ENCODE measurements at regions not wholly inside any gene's neighbourhood (a gene's known extent, or its start where the extent isn't known, plus 50 kb on each side); places are given as distances from the start of the nearest gene placed in this dataset.

DNA sequence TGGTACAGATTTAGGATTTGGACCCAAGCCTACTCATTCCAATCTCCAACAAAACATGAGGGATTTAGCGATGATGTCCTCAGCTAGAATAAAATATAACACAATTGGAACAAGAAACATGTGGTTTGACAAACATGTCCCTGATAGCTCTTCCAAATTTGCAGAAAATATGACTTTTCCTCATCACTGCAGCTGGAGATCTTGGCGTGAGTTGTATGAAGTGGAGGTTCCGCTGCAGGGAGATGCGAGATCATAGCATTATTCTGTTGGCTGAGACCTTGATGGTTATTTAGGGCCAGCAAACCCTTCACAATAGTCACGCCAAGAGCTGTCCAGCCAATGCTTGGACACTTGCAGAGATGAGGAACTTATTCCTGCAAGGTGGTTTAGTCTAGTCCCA is 413.4 kb upstream of the TBX3 start:
- Histone ChIP-seq H3K27me3 (no peaks in the 10 kb centered on the region), H3K27ac (no peak overlapping the region), H3K4me3 (no peak overlapping the region), H3K9me3 (no peaks in the 10 kb centered on the region), H3K36me3 (no peaks in the 10 kb centered on the region), H3K4me1 (no peaks in the 10 kb centered on the region)
- ATAC-seq (no peak), DNase-seq (no peak)
- in situ Hi-C loops (cut with MboI; ENCODE audit: low sequenced_read_pairs in 4 of 4), result loop anchor here in 1 of 4 donors (25.0 kb wide), 1 partner anchor 110 kb away; no protein-coding TSS in a partner anchor
- intact Hi-C loops (cut with DNase I; ENCODE audit: low total_unique reads), result no loop called here
- TF ChIP-seq, protein P1, sequence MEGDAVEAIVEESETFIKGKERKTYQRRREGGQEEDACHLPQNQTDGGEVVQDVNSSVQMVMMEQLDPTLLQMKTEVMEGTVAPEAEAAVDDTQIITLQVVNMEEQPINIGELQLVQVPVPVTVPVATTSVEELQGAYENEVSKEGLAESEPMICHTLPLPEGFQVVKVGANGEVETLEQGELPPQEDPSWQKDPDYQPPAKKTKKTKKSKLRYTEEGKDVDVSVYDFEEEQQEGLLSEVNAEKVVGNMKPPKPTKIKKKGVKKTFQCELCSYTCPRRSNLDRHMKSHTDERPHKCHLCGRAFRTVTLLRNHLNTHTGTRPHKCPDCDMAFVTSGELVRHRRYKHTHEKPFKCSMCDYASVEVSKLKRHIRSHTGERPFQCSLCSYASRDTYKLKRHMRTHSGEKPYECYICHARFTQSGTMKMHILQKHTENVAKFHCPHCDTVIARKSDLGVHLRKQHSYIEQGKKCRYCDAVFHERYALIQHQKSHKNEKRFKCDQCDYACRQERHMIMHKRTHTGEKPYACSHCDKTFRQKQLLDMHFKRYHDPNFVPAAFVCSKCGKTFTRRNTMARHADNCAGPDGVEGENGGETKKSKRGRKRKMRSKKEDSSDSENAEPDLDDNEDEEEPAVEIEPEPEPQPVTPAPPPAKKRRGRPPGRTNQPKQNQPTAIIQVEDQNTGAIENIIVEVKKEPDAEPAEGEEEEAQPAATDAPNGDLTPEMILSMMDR (IDR thresholded peaks at IDR 0.05 in 4 of 5, conservative IDR thresholded peaks at IDR 0.05 in 1 of 5), result no peak
- TF ChIP-seq POLR2A (IDR thresholded peaks at IDR 0.05), result no peak

DNA sequence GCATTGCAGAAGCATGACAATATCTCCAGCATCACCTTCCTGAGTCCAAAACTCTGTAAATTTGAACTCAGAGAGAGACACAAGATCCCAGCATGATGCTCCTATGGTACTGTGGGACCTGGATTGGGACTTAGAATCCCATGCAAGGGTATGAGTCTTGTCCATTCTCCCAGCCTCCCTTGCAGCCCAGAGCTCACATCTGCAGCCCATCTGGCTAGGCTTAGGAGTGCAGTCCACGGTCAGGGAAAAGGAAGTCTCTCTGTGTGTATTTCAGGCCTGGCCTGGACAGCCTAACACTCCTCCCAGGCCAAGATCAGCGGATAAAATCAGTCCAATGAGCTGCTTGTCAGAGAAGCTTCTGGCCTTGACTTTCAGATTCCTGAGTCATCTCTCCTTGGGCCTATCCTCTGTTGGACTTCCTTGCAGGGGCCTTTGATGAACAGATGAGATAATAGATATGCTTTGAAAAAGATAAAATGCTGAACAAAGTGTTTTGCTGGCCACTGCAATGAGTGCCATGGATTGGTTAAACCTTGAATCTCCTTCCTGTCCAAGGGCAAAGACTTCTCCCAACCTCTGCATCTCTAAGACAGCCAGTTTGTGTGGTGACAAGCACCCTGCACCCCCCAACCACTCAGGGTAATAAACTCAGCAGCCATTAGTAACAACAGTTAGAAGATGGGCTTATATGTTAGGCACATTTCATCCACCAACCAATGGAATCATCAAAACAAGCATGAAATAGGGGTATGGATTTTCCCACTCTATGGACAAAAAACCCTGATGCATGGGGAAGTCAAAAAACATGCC is 412.8 kb upstream of the TBX3 start:
- H3K27ac ChIP-seq, result no peak overlapping the region
- H3K4me3 ChIP-seq, result no peak overlapping the region
- H3K9me3 ChIP-seq, result no peaks in the 10 kb centered on the region
- H3K4me1 ChIP-seq, result no peaks in the 10 kb centered on the region
- H3K27me3 ChIP-seq, result no peaks in the 10 kb centered on the region
- in situ Hi-C loops (cut with MboI; ENCODE audit: low sequenced_read_pairs in 4 of 4) (loop anchor here in 1 of 4 donors (25.0 kb wide), 1 partner anchor 109 kb away; no protein-coding TSS in a partner anchor), intact Hi-C loops (cut with DNase I; ENCODE audit: low total_unique reads) (no loop called here)
- no peak for TF ChIP-seq POLR2A (IDR thresholded peaks at IDR 0.05)
- TF ChIP-seq, protein P1 (IDR thresholded peaks at IDR 0.05 in 4 of 5, conservative IDR thresholded peaks at IDR 0.05 in 1 of 5), result no peak
- DNase-seq (no peak), ATAC-seq (no peak)
- H3K36me3 ChIP-seq, result no peaks in the 10 kb centered on the region

DNA sequence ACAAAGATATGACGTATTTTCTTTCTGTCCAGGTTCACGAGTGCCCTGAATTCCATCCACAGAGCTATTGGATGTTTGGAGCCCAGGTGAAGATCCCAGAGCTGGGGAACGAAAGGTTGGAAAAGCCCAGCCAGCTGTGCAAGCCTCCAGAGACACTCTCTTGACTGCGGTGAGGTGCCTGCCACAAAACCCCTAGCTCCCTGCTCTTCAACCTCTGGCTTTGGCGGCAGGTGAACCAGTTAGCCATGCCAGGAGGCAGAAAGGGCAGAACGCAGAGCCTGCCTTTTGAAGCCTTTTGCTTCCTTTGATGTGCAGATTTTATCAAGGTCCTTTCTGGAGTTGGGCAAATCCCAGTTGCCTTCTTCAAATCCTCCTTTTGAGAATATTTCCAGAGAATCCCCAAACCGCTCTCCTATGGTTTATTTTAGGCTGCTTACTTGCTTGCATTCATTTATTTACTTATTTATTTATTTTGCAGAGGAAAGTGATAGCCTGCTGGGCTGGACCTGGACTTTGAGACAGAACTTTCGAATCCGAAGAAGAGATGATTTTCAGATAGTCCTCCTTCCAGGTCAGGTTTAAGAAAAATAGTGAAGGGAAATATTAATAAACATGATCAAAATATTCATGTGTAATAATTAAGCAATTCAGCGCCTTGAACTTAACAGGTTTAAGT is 411.2 kb upstream of the TBX3 start:
- Histone ChIP-seq H3K27me3 (no peaks in the 10 kb centered on the region), H3K4me3 (no peak overlapping the region), H3K9me3 (no peaks in the 10 kb centered on the region), H3K4me1 (no peaks in the 10 kb centered on the region), H3K36me3 (no peaks in the 10 kb centered on the region), H3K27ac (no peak overlapping the region)
- no peak for TF ChIP-seq POLR2A (IDR thresholded peaks at IDR 0.05)
- TF ChIP-seq, protein P1 (IDR thresholded peaks at IDR 0.05 in 4 of 5, conservative IDR thresholded peaks at IDR 0.05 in 1 of 5), result no peak
- intact Hi-C loops (cut with DNase I; ENCODE audit: low total_unique reads), result no loop called here
- in situ Hi-C loops (cut with MboI; ENCODE audit: low sequenced_read_pairs in 4 of 4), result loop anchor here in 1 of 4 donors (25.0 kb wide), 1 partner anchor 108 kb away; no protein-coding TSS in a partner anchor
- DNase-seq (no peak), ATAC-seq (no peak)

DNA sequence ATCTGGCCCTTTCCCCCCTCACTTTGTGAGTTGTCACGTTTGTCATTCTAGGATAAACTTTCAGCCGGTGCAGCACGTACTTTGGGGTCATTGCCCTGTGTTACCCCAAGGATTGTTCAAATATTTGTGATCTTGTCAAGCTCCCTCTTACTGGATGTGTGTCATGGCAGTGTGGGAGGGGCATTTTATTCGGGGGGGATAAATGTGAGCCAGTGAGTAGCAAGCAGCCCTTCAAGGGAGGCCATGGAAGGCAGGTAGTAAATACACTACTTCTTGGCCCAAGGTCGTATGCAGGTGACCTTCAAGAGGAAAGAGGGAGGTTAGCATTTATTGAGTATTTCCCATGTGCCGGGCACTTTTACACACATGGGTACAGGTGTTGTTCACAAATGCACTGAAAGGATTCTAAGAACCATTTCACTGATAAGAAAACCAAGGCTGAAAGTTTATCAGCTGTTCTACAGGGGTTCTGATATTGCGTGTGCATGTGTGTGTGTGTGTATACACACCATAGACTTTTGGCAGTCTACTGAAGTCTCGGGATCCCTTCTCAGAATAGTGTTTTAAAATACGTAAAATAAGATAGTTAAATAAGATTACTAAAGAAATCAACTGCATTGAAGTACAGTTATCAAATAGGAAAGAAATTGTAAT is 410.3 kb upstream of the TBX3 start:
- no peak for TF ChIP-seq POLR2A (IDR thresholded peaks at IDR 0.05)
- TF ChIP-seq, protein P1 (IDR thresholded peaks at IDR 0.05 in 4 of 5, conservative IDR thresholded peaks at IDR 0.05 in 1 of 5), result no peak
- intact Hi-C loops (cut with DNase I; ENCODE audit: low total_unique reads), result no loop called here
- Histone ChIP-seq H3K9me3 (no peaks in the 10 kb centered on the region), H3K4me3 (no peak overlapping the region), H3K27ac (no peak overlapping the region), H3K36me3 (no peaks in the 10 kb centered on the region), H3K27me3 (no peaks in the 10 kb centered on the region), H3K4me1 (no peaks in the 10 kb centered on the region)
- in situ Hi-C loops (cut with MboI; ENCODE audit: low sequenced_read_pairs in 4 of 4), result loop anchor here in 1 of 4 donors (25.0 kb wide), 1 partner anchor 107 kb away; no protein-coding TSS in a partner anchor
- ATAC-seq (no peak), DNase-seq (no peak)

All from gastrocnemius medialis (tissue), 4 donors.